Endodermal cell (in vitro differentiated cells): ENCODE measurements at regions not wholly inside any gene's neighbourhood (a gene's known extent, or its start where the extent isn't known, plus 50 kb on each side); places are given as distances from the start of the nearest gene placed in this dataset.

Experiments
- DNase-seq: peaks from one replicate; pipeline ENCODE4 v3.0.0-alpha.2; 2017
- H3K27ac ChIP-seq: 2 replicates; pipeline ENCODE4 v1.5.1; 2013; ENCODE audit warnings: mild to moderate bottlenecking, low read depth, low read length, moderate library complexity
- H3K27me3 ChIP-seq: 2 replicates; pipeline ENCODE4 v1.6.1; 2013; ENCODE audit warnings: mild to moderate bottlenecking, low read length, moderate library complexity; ENCODE audit not compliant: insufficient read depth, control insufficient read depth, poor library complexity, severe bottlenecking
- H3K36me3 ChIP-seq: 2 replicates; pipeline ENCODE4 v1.7.0; 2013; ENCODE audit warnings: mild to moderate bottlenecking, low read length, moderate library complexity; ENCODE audit not compliant: control insufficient read depth, insufficient read depth
- H3K4me1 ChIP-seq: one replicate; pipeline ENCODE4 v1.7.0; 2013; ENCODE audit warnings: low read length; ENCODE audit not compliant: control insufficient read depth, insufficient read depth
- H3K4me3 ChIP-seq: 2 replicates; pipeline ENCODE4 v1.5.1; 2013; ENCODE audit warnings: mild to moderate bottlenecking, low read length, moderate library complexity
- H3K9ac ChIP-seq: 2 replicates; pipeline ENCODE4 v1.6.1; 2013; ENCODE audit warnings: mild to moderate bottlenecking, low read length, moderate library complexity; ENCODE audit not compliant: poor library complexity, severe bottlenecking; ENCODE audit errors: extremely low read depth
- H3K9me3 ChIP-seq: 2 replicates; pipeline ENCODE4 v1.6.1; 2013; ENCODE audit warnings: mild to moderate bottlenecking, low read length, moderate library complexity; ENCODE audit not compliant: control insufficient read depth
- H3K27ac Mint-ChIP-seq: 2 replicates; pipeline ENCODE4 v1.8.0; 2020; ENCODE audit warnings: mixed read lengths
- H3K27me3 Mint-ChIP-seq: 2 replicates; pipeline ENCODE4 v1.8.0; 2021; ENCODE audit warnings: mild to moderate bottlenecking, mixed read lengths; ENCODE audit not compliant: insufficient read depth
- H3K36me3 Mint-ChIP-seq: 2 replicates; pipeline ENCODE4 v1.8.0; 2020; ENCODE audit warnings: low read depth, mixed read lengths
- H3K4me1 Mint-ChIP-seq: 2 replicates; pipeline ENCODE4 v1.8.0; 2020; ENCODE audit warnings: mixed read lengths
- H3K4me3 Mint-ChIP-seq: 2 replicates; pipeline ENCODE4 v1.8.0; 2020; ENCODE audit warnings: mild to moderate bottlenecking, moderate library complexity, mixed read lengths
- H3K9me3 Mint-ChIP-seq: 2 replicates; pipeline ENCODE4 v1.8.0; 2020; ENCODE audit warnings: mild to moderate bottlenecking, mixed read lengths
- WGBS, 2 experiments: methylation state at CpG; one replicate each; pipeline versions ENCODE4 v1.1.5 to v1.1.7; 2013; ENCODE audit warnings: missing lambda C conversion rate in 2 of 2, mixed read lengths in 1 of 2; ENCODE audit not compliant: insufficient coverage in 1 of 2, insufficient read length in 1 of 2; 5-methylcytosine and 5-hydroxymethylcytosine counted together
- TF ChIP-seq, protein P1 (sequence below): fragments of 200-600 bp; sonication (generic); conservative IDR thresholded peaks from 2 replicates; pipeline ENCODE4 v1.5.0; 2021; ENCODE audit warnings: antibody characterized with exemption, mild to moderate bottlenecking

DNA sequence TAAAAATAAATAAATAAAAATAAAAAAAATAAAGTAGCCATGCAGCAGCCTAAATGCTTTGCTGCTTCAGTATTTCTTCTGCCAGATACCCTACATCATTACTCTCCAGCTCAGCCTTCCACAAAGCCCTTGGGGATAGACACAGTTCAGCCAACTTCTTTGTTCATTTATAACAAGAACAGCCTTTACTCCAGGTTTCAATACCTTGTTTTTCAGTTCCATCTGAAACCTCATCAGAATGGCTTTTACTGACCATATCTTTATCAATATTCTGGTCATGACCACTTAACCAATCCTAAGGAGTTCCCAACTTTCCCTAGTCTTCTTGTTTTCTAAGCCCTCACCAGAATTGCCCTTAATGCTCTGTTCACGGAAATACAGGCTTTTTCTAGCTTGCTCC, 128.3 kb upstream of the MED14 start:
- Histone ChIP-seq H3K36me3 (no peaks in the 10 kb centered on the region), H3K27ac (no peak overlapping the region), H3K9ac (no peak overlapping the region), H3K4me1 (no peaks in the 10 kb centered on the region), H3K4me3 (no peak overlapping the region), H3K9me3 (peaks cover 26% of the 10 kb centered on the region), H3K27me3 (no peaks in the 10 kb centered on the region)
- Mint-ChIP-seq H3K36me3 (peaks cover 9% of the 10 kb centered on the region), H3K4me1 (no peaks in the 10 kb centered on the region), H3K4me3 (no peak overlapping the region), H3K9me3 (peaks cover 65% of the 10 kb centered on the region), H3K27ac (no peak overlapping the region), H3K27me3 (no peaks in the 10 kb centered on the region)
- DNase-seq: no peak
- TF ChIP-seq, protein P1, sequence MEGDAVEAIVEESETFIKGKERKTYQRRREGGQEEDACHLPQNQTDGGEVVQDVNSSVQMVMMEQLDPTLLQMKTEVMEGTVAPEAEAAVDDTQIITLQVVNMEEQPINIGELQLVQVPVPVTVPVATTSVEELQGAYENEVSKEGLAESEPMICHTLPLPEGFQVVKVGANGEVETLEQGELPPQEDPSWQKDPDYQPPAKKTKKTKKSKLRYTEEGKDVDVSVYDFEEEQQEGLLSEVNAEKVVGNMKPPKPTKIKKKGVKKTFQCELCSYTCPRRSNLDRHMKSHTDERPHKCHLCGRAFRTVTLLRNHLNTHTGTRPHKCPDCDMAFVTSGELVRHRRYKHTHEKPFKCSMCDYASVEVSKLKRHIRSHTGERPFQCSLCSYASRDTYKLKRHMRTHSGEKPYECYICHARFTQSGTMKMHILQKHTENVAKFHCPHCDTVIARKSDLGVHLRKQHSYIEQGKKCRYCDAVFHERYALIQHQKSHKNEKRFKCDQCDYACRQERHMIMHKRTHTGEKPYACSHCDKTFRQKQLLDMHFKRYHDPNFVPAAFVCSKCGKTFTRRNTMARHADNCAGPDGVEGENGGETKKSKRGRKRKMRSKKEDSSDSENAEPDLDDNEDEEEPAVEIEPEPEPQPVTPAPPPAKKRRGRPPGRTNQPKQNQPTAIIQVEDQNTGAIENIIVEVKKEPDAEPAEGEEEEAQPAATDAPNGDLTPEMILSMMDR: no peak
- WGBS, 2 experiments: 91% methylated on average over 1 of the region's 1 CpG; no CpG with 5 or more reads in 1 of the 2 experiments

DNA sequence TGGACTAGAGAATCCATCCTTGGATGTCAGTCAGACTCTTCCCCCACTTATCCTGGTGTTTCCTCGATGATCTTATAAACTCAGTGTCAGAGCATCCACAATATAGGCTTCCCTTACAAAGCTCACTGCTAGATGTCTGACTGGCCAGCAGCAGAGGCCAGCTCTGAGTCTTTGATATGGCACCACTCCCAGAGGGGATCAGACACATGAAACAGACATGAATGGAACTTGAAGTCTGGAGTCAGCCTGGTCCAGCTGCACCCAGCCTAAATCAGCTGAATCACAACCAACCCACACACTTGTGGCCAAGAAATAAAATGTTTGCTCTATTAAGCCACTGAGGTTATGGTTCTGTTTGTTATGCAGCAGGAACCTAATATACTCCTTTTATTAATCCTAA, 129.6 kb upstream of the MED14 start:
- H3K9me3 Mint-ChIP-seq: peaks cover 62% of the 10 kb centered on the region
- Histone ChIP-seq H3K36me3 (no peaks in the 10 kb centered on the region), H3K4me3 (no peak overlapping the region), H3K27me3 (no peaks in the 10 kb centered on the region), H3K9ac (no peak overlapping the region), H3K9me3 (peaks cover 26% of the 10 kb centered on the region), H3K4me1 (no peaks in the 10 kb centered on the region), H3K27ac (no peak overlapping the region)
- TF ChIP-seq, protein P1: no peak
- H3K36me3 Mint-ChIP-seq: peaks cover 9% of the 10 kb centered on the region
- H3K4me3 Mint-ChIP-seq: no peak overlapping the region
- no peaks in the 10 kb centered on the region for H3K4me1 Mint-ChIP-seq
- 100% methylated on average over 1 of the region's 1 CpG; no CpG with 5 or more reads in 1 of the 2 experiments for WGBS, 2 experiments
- no peak for DNase-seq
- no peak overlapping the region for H3K27ac Mint-ChIP-seq
- no peaks in the 10 kb centered on the region for H3K27me3 Mint-ChIP-seq

DNA sequence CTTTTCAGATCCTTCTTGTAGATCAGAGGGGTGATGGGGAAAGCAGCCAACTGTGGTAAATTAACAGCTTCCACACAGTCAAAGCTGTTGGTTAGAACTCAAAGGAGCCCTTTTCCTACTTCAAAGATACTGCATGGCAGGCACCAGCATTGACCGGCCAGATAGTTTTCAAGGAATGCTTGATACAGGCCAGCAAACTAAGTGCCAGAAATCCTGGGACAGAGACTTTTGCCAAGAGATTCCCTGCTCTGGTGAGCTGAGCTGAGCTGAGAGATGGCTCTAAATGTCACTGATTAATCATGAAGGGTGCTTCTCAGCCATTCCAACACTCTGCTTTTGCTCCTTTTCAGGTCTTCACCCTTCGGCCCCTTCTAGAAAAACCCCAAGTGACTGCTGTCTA, 131.6 kb upstream of the MED14 start:
- H3K4me1 Mint-ChIP-seq: no peaks in the 10 kb centered on the region
- peaks cover 52% of the 10 kb centered on the region for H3K9me3 Mint-ChIP-seq
- no peaks in the 10 kb centered on the region for H3K27me3 ChIP-seq
- H3K4me1 ChIP-seq: no peaks in the 10 kb centered on the region
- DNase-seq: no peak
- H3K27ac ChIP-seq: no peak overlapping the region
- no peak overlapping the region for H3K4me3 Mint-ChIP-seq
- 80% methylated on average over 2 of the region's 2 CpGs; no CpG with 5 or more reads in 1 of the 2 experiments for WGBS, 2 experiments
- peaks cover 11% of the 10 kb centered on the region for H3K9me3 ChIP-seq
- peaks cover 5% of the 10 kb centered on the region for H3K36me3 Mint-ChIP-seq
- no peak overlapping the region for H3K27ac Mint-ChIP-seq
- no peak overlapping the region for H3K4me3 ChIP-seq
- H3K36me3 ChIP-seq: no peaks in the 10 kb centered on the region
- TF ChIP-seq, protein P1: no peak
- no peak overlapping the region for H3K9ac ChIP-seq
- no peaks in the 10 kb centered on the region for H3K27me3 Mint-ChIP-seq
